ENCODE measurements at regions not wholly inside any gene's neighbourhood (a gene's known extent, or its start where the extent isn't known, plus 50 kb on each side); places are given as distances from the start of the nearest gene placed in this dataset.
A peak's percentile ranks its signal among the peaks of the same experiment; 100 is the strongest.

GRCh38 chr15:31752065-31752762, 278.1 kb upstream of the CHRNA7 start:
- no peak for TF ChIP-seq CTCF (IDR thresholded peaks at IDR 0.05; ENCODE audit: low read length, missing control alignments)
- DNase-seq (ENCODE audit: low read depth) = peak; percentile 16

GRCh38 chr15:31752905-31753304, 277.4 kb upstream of the CHRNA7 start:
- no peak for DNase-seq (ENCODE audit: low read depth)
- TF ChIP-seq CTCF (IDR thresholded peaks at IDR 0.05; ENCODE audit: low read length, missing control alignments) = no peak

More at GRCh38 chr15:31752065-31752762, 278.1 kb upstream of the CHRNA7 start:
- H3K4me3 ChIP-seq (replicated peaks; ENCODE audit: low read depth, low read length) = no peak overlapping the region

GRCh38 chr15:31758126-31758525, 272.2 kb upstream of the CHRNA7 start:
- DNase-seq (ENCODE audit: low read depth) = peak; percentile 35
- no peak for TF ChIP-seq CTCF (IDR thresholded peaks at IDR 0.05; ENCODE audit: low read length, missing control alignments)
- no peak overlapping the region for H3K4me3 ChIP-seq (replicated peaks; ENCODE audit: low read depth, low read length)

More at GRCh38 chr15:31752905-31753304, 277.4 kb upstream of the CHRNA7 start:
- no peak overlapping the region for H3K4me3 ChIP-seq (replicated peaks; ENCODE audit: low read depth, low read length)

- TF ChIP-seq CTCF (IDR thresholded peaks at IDR 0.05; ENCODE audit: low read length, missing control alignments) = no peak
- no peak for DNase-seq (ENCODE audit: low read depth)
- H3K4me3 ChIP-seq (replicated peaks; ENCODE audit: low read depth, low read length) = no peak overlapping the region
Measured at GRCh38 chr15:31768055-31768454, 262.3 kb upstream of the CHRNA7 start.

- no peak for DNase-seq (ENCODE audit: low read depth)
- H3K4me3 ChIP-seq (replicated peaks; ENCODE audit: low read depth, low read length) = no peak overlapping the region
- TF ChIP-seq CTCF (IDR thresholded peaks at IDR 0.05; ENCODE audit: low read length, missing control alignments) = no peak
Measured at GRCh38 chr15:31774045-31774444, 256.3 kb upstream of the CHRNA7 start.

- no peak for DNase-seq (ENCODE audit: low read depth)
- H3K4me3 ChIP-seq (replicated peaks; ENCODE audit: low read depth, low read length) = no peak overlapping the region
- no peak for TF ChIP-seq CTCF (IDR thresholded peaks at IDR 0.05; ENCODE audit: low read length, missing control alignments)
Measured at GRCh38 chr15:31776039-31776438, 254.3 kb upstream of the CHRNA7 start.

- TF ChIP-seq CTCF (IDR thresholded peaks at IDR 0.05; ENCODE audit: low read length, missing control alignments) = no peak
Measured at GRCh38 chr15:31781261-31781660, 249.1 kb upstream of the CHRNA7 start.

More at GRCh38 chr15:31781261-31781660, 249.1 kb upstream of the CHRNA7 start:
- H3K4me3 ChIP-seq (replicated peaks; ENCODE audit: low read depth, low read length) = no peak overlapping the region
- no peak for DNase-seq (ENCODE audit: low read depth)
